Body of pancreas (tissue), 4 donors: ENCODE measurements at regions not wholly inside any gene's neighbourhood (a gene's known extent, or its start where the extent isn't known, plus 50 kb on each side); places are given as distances from the start of the nearest gene placed in this dataset.

Source experiments
- CTCF ChIP-seq, 7 experiments: fragments of 450-650 bp in 4 of 7; fragments of 200-600 bp in 3 of 7; sonication (generic) in 3 of 7; IDR thresholded peaks; one replicate each; pipeline ENCODE4 v1.5.1; 2016 to 2019; ENCODE audit warnings: antibody characterized with exemption in 7 of 7
- POLR2A ChIP-seq, 3 donors: fragments of 450-650 bp; IDR thresholded peaks; one replicate each; pipeline ENCODE4 v1.6.1; 2016; ENCODE audit warnings: antibody characterized with exemption in 3 of 3, mild to moderate bottlenecking in 2 of 3

- TF ChIP-seq CTCF (IDR thresholded peaks at IDR 0.05) (no peak), POLR2A (IDR thresholded peaks at IDR 0.05) (no peak)
These were observed 190.6 kb downstream of the HERPUD2 start for GRCh38 chr7:35504365-35504764.
